ENCODE measurements at regions not wholly inside any gene's neighbourhood (a gene's known extent, or its start where the extent isn't known, plus 50 kb on each side); places are given as distances from the start of the nearest gene placed in this dataset.

DNA sequence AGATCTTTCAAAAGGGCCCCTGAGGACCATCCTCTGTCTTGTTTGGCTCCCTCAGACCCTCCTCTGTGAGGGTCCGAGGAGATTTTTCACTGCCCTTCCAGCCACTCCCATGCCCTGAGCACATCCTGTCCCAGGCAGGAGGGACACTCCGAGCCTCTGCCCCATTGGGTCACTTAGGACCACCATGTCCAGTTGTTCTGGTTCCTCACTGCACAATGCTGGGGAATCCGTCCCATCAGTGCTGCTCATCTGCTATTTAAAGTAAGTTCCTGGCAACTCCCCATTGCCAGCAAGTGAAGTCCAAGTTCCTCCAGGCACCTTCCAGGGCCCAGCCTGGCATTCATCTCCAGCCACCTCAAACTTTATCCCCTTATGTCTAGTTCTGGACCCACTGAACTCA, 117.5 kb upstream of the GRIK3 start:
- Histone ChIP-seq H3K9ac (no peak overlapping the region), H3K27ac (ENCODE audit: low read depth in 2 of 2, low read length in 1 of 2) (no peak overlapping the region), H3K36me3 (replicated peaks in 1 of 2; ENCODE audit: control insufficient read depth in 1 of 2, insufficient read depth in 2 of 2, low read length in 1 of 2) (no peaks in the 10 kb centered on the region), H2AFZ (ENCODE audit: low read depth) (no peak overlapping the region), H3K4me3 (ENCODE audit: low read depth in 2 of 2, low read length in 1 of 2) (no peak overlapping the region), H3K27me3 (ENCODE audit: insufficient read depth) (no peaks in the 10 kb centered on the region), H3K9me3 (no peaks in the 10 kb centered on the region), H3F3A (replicated peaks; ENCODE audit: insufficient read depth) (no peaks in the 10 kb centered on the region), H3K4me2 (no peak overlapping the region), H3K79me2 (ENCODE audit: insufficient read depth) (no peaks in the 10 kb centered on the region), H4K20me1 (ENCODE audit: insufficient read depth) (no peaks in the 10 kb centered on the region), H3K9me2 (no peaks in the 10 kb centered on the region), H3K4me1 (ENCODE audit: control insufficient read depth in 1 of 2, insufficient read depth in 2 of 2, low read depth in 1 of 2, low read length in 1 of 2) (no peaks in the 10 kb centered on the region)
- no peak for DNase-seq
- POLR2A ChIA-PET: no interaction called here
- TF ChIP-seq, protein P1, sequence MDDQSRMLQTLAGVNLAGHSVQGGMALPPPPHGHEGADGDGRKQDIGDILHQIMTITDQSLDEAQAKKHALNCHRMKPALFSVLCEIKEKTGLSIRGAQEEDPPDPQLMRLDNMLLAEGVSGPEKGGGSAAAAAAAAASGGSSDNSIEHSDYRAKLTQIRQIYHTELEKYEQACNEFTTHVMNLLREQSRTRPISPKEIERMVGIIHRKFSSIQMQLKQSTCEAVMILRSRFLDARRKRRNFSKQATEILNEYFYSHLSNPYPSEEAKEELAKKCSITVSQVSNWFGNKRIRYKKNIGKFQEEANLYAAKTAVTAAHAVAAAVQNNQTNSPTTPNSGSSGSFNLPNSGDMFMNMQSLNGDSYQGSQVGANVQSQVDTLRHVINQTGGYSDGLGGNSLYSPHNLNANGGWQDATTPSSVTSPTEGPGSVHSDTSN (IDR thresholded peaks at IDR 0.05): no peak
- no peak for TF ChIP-seq EP300 (IDR thresholded peaks at IDR 0.05; ENCODE audit: borderline replicate concordance in 1 of 2, low read depth in 1 of 2, low read length in 1 of 2)
- WGBS (ENCODE audit: low lambda C conversion rate): 5% methylated on average over 2 of the region's 3 CpGs
- CTCF ChIA-PET: no interaction called here

DNA sequence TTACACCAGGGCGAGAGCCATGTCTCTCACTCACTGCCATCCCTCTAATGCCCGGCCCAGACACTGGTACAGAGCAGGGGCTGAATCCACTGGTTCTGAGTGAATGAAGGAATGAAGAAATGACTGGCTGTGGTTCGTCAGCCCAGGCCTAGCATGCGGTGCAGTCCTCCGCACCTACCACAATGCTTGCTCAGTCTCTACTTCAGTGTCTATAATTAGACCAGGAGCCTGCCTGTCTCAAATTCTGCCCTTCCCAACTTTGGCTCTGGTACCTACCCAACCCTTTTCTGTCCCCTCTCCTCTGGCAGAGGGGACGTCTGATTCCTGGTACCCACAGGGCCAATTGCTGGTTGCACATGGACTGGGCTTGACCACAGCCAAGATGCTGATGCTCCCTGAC, 118.2 kb upstream of the GRIK3 start:
- Histone ChIP-seq H3K36me3 (replicated peaks in 1 of 2; ENCODE audit: control insufficient read depth in 1 of 2, insufficient read depth in 2 of 2, low read length in 1 of 2) (no peaks in the 10 kb centered on the region), H3K27me3 (ENCODE audit: insufficient read depth) (no peaks in the 10 kb centered on the region), H3K4me3 (ENCODE audit: low read depth in 2 of 2, low read length in 1 of 2) (no peak overlapping the region), H3K4me2 (no peak overlapping the region), H4K20me1 (ENCODE audit: insufficient read depth) (no peaks in the 10 kb centered on the region), H3F3A (replicated peaks; ENCODE audit: insufficient read depth) (no peaks in the 10 kb centered on the region), H3K4me1 (ENCODE audit: control insufficient read depth in 1 of 2, insufficient read depth in 2 of 2, low read depth in 1 of 2, low read length in 1 of 2) (no peaks in the 10 kb centered on the region), H3K9me2 (no peaks in the 10 kb centered on the region), H3K9me3 (no peaks in the 10 kb centered on the region), H2AFZ (ENCODE audit: low read depth) (no peak overlapping the region), H3K27ac (ENCODE audit: low read depth in 2 of 2, low read length in 1 of 2) (no peak overlapping the region), H3K79me2 (ENCODE audit: insufficient read depth) (no peaks in the 10 kb centered on the region), H3K9ac (no peak overlapping the region)
- TF ChIP-seq, protein P2, sequence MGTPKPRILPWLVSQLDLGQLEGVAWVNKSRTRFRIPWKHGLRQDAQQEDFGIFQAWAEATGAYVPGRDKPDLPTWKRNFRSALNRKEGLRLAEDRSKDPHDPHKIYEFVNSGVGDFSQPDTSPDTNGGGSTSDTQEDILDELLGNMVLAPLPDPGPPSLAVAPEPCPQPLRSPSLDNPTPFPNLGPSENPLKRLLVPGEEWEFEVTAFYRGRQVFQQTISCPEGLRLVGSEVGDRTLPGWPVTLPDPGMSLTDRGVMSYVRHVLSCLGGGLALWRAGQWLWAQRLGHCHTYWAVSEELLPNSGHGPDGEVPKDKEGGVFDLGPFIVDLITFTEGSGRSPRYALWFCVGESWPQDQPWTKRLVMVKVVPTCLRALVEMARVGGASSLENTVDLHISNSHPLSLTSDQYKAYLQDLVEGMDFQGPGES (IDR thresholded peaks at IDR 0.05; ENCODE audit: low read depth, low read length): no peak
- TF ChIP-seq POLR2AphosphoS5 (IDR thresholded peaks at IDR 0.05; ENCODE audit: low read depth, low read length) (no peak), RAD21 (IDR thresholded peaks at IDR 0.05; ENCODE audit: low read length) (no peak), FOXJ3 (CRISPR knock-in tag; IDR thresholded peaks at IDR 0.05) (no peak), FOXM1 (IDR thresholded peaks at IDR 0.05; ENCODE audit: low read depth) (no peak), JUND (IDR thresholded peaks at IDR 0.05) (no peak), CHD2 (IDR thresholded peaks at IDR 0.05; ENCODE audit: low read length, partially characterized antibody) (no peak), RXRA (IDR thresholded peaks at IDR 0.05; ENCODE audit: borderline replicate concordance, low read depth) (no peak), TAF1 (IDR thresholded peaks at IDR 0.05; ENCODE audit: borderline replicate concordance, low read depth, low read length) (no peak), FOSL2 (IDR thresholded peaks at IDR 0.05; ENCODE audit: borderline replicate concordance, low read depth) (no peak)
- TF ChIP-seq, protein P3, sequence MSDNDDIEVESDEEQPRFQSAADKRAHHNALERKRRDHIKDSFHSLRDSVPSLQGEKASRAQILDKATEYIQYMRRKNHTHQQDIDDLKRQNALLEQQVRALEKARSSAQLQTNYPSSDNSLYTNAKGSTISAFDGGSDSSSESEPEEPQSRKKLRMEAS (IDR thresholded peaks at IDR 0.05; ENCODE audit: low read depth): no peak
- TF ChIP-seq, protein P4, sequence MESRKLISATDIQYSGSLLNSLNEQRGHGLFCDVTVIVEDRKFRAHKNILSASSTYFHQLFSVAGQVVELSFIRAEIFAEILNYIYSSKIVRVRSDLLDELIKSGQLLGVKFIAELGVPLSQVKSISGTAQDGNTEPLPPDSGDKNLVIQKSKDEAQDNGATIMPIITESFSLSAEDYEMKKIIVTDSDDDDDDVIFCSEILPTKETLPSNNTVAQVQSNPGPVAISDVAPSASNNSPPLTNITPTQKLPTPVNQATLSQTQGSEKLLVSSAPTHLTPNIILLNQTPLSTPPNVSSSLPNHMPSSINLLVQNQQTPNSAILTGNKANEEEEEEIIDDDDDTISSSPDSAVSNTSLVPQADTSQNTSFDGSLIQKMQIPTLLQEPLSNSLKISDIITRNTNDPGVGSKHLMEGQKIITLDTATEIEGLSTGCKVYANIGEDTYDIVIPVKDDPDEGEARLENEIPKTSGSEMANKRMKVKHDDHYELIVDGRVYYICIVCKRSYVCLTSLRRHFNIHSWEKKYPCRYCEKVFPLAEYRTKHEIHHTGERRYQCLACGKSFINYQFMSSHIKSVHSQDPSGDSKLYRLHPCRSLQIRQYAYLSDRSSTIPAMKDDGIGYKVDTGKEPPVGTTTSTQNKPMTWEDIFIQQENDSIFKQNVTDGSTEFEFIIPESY (IDR thresholded peaks at IDR 0.05; ENCODE audit: borderline replicate concordance, low read depth): no peak
- TF ChIP-seq, protein P5, sequence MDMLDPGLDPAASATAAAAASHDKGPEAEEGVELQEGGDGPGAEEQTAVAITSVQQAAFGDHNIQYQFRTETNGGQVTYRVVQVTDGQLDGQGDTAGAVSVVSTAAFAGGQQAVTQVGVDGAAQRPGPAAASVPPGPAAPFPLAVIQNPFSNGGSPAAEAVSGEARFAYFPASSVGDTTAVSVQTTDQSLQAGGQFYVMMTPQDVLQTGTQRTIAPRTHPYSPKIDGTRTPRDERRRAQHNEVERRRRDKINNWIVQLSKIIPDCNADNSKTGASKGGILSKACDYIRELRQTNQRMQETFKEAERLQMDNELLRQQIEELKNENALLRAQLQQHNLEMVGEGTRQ (IDR thresholded peaks at IDR 0.05; ENCODE audit: borderline replicate concordance, low read depth, low read length): no peak
- TF ChIP-seq, protein P6, sequence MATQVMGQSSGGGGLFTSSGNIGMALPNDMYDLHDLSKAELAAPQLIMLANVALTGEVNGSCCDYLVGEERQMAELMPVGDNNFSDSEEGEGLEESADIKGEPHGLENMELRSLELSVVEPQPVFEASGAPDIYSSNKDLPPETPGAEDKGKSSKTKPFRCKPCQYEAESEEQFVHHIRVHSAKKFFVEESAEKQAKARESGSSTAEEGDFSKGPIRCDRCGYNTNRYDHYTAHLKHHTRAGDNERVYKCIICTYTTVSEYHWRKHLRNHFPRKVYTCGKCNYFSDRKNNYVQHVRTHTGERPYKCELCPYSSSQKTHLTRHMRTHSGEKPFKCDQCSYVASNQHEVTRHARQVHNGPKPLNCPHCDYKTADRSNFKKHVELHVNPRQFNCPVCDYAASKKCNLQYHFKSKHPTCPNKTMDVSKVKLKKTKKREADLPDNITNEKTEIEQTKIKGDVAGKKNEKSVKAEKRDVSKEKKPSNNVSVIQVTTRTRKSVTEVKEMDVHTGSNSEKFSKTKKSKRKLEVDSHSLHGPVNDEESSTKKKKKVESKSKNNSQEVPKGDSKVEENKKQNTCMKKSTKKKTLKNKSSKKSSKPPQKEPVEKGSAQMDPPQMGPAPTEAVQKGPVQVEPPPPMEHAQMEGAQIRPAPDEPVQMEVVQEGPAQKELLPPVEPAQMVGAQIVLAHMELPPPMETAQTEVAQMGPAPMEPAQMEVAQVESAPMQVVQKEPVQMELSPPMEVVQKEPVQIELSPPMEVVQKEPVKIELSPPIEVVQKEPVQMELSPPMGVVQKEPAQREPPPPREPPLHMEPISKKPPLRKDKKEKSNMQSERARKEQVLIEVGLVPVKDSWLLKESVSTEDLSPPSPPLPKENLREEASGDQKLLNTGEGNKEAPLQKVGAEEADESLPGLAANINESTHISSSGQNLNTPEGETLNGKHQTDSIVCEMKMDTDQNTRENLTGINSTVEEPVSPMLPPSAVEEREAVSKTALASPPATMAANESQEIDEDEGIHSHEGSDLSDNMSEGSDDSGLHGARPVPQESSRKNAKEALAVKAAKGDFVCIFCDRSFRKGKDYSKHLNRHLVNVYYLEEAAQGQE (IDR thresholded peaks at IDR 0.05; ENCODE audit: low read depth, low read length): no peak
- TF ChIP-seq, protein P7, sequence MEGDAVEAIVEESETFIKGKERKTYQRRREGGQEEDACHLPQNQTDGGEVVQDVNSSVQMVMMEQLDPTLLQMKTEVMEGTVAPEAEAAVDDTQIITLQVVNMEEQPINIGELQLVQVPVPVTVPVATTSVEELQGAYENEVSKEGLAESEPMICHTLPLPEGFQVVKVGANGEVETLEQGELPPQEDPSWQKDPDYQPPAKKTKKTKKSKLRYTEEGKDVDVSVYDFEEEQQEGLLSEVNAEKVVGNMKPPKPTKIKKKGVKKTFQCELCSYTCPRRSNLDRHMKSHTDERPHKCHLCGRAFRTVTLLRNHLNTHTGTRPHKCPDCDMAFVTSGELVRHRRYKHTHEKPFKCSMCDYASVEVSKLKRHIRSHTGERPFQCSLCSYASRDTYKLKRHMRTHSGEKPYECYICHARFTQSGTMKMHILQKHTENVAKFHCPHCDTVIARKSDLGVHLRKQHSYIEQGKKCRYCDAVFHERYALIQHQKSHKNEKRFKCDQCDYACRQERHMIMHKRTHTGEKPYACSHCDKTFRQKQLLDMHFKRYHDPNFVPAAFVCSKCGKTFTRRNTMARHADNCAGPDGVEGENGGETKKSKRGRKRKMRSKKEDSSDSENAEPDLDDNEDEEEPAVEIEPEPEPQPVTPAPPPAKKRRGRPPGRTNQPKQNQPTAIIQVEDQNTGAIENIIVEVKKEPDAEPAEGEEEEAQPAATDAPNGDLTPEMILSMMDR (IDR thresholded peaks at IDR 0.05): no peak
- DNase-seq: no peak
- ChIA-PET CTCF (no interaction called here), POLR2A (no interaction called here)
- 33% methylated on average over 6 of the region's 6 CpGs for WGBS (ENCODE audit: low lambda C conversion rate)

All from SK-N-SH (cell line).